OCI-LY7 (cell line): ENCODE measurements at regions not wholly inside any gene's neighbourhood (a gene's known extent, or its start where the extent isn't known, plus 50 kb on each side); places are given as distances from the start of the nearest gene placed in this dataset.

Source experiments
- BruUV-seq: library from RNA; stranded (reverse); fragments of 400-500 nt; replicated peaks from 2 replicates; lab custom pipeline; 2021; lab: Mats Ljungman, UMichigan
- CTCF ChIA-PET: fragments of 300-600 bp; sonication (Branson Sonifier 250); formaldehyde crosslinking; loops from one replicate; lab custom pipeline; 2022; ENCODE audit warnings: antibody characterized with exemption; ENCODE audit not compliant: unreplicated experiment; lab: Charles Lee
- POLR2A ChIA-PET: fragments of 300-600 bp; sonication (Branson Sonifier 250); formaldehyde crosslinking; loops from one replicate; lab custom pipeline; 2022; ENCODE audit warnings: antibody characterized with exemption; lab: Charles Lee
- DNase-seq: peaks from one replicate; pipeline ENCODE4 v3.0.0-alpha.2; 2015; ENCODE audit warnings: low spot score
- H2AFZ ChIP-seq: fragments of 200-600 bp; sonication (generic), shearing (Covaris generic); 2 replicates; pipeline ENCODE4 v1.6.1; 2014; ENCODE audit warnings: mild to moderate bottlenecking, antibody characterized with exemption, low read length, moderate library complexity
- H3K27ac ChIP-seq: fragments of 200-600 bp; sonication (generic); 2 replicates; pipeline ENCODE4 v1.5.1; 2014; ENCODE audit warnings: mixed run types, low read depth, mild to moderate bottlenecking, moderate library complexity, low read length, inconsistent platforms; ENCODE audit not compliant: poor library complexity, severe bottlenecking
- H3K36me3 ChIP-seq: fragments of 200-600 bp; sonication (generic); 2 replicates; pipeline ENCODE4 v1.6.1; 2014; ENCODE audit warnings: mild to moderate bottlenecking, antibody characterized with exemption, low read length, moderate library complexity, mixed read lengths; ENCODE audit not compliant: insufficient read depth
- H3K4me1 ChIP-seq: fragments of 200-600 bp; sonication (generic); 2 replicates; pipeline ENCODE4 v1.5.1; 2014; ENCODE audit warnings: mild to moderate bottlenecking, low read length; ENCODE audit not compliant: insufficient read depth, poor library complexity, severe bottlenecking
- H3K4me2 ChIP-seq: fragments of 200-600 bp; sonication (generic); 2 replicates; pipeline ENCODE4 v1.6.1; 2014; ENCODE audit warnings: mild to moderate bottlenecking, low read length
- H3K4me3 ChIP-seq: fragments of 200-600 bp; sonication (generic); 2 replicates; pipeline ENCODE4 v1.5.1; 2014; ENCODE audit warnings: mild to moderate bottlenecking, low read depth, low read length; ENCODE audit not compliant: poor library complexity, severe bottlenecking
- H3K79me2 ChIP-seq: fragments of 200-600 bp; sonication (generic); 2 replicates; pipeline ENCODE4 v1.6.1; 2016; ENCODE audit warnings: low read depth, mild to moderate bottlenecking, low read length, moderate library complexity, mixed read lengths; ENCODE audit not compliant: insufficient read depth
- H3K9me2 ChIP-seq: fragments of 200-600 bp; sonication (generic); 2 replicates; pipeline ENCODE4 v1.6.1; 2016; ENCODE audit warnings: mild to moderate bottlenecking, low read length, mixed read lengths; ENCODE audit not compliant: insufficient read depth
- H3K9me3 ChIP-seq: fragments of 200-600 bp; sonication (generic); 2 replicates; pipeline ENCODE4 v1.6.1; 2014; ENCODE audit warnings: mild to moderate bottlenecking, mixed run types, low read length, mixed read lengths
- H4K20me1 ChIP-seq: fragments of 200-600 bp; sonication (generic); 2 replicates; pipeline ENCODE4 v1.6.1; 2014; ENCODE audit warnings: mild to moderate bottlenecking, antibody characterized with exemption, low read length, moderate library complexity, mixed read lengths; ENCODE audit not compliant: insufficient read depth
- EZH2phosphoT487 ChIP-seq: fragments of 200-600 bp; sonication (generic); IDR thresholded peaks from 2 replicates; pipeline ENCODE4 v1.6.1; 2018; ENCODE audit warnings: low read depth, borderline replicate concordance, mild to moderate bottlenecking, mixed run types, antibody characterized with exemption, low read length, moderate library complexity, mixed read lengths
- intact Hi-C: fragments of 100-400 bp; cut with micrococcal nuclease; formaldehyde crosslinking; loops from one replicate; pipeline ENCODE4 v1.10.0; 2022; ENCODE audit not compliant: unreplicated experiment
- TF ChIP-seq, protein P1 (sequence below): fragments of 200-600 bp; sonication (generic); conservative IDR thresholded peaks from 2 replicates; pipeline ENCODE4 v1.5.1; 2014; ENCODE audit warnings: mild to moderate bottlenecking, antibody characterized with exemption, low read length, moderate library complexity, mixed read lengths

- Histone ChIP-seq H2AFZ (no peak overlapping the region), H3K9me2 (no peaks in the 10 kb centered on the region), H3K36me3 (no peaks in the 10 kb centered on the region), H3K27ac (no peak overlapping the region), H3K4me2 (no peak overlapping the region), H3K4me1 (no peaks in the 10 kb centered on the region), H3K79me2 (no peaks in the 10 kb centered on the region), H3K9me3 (no peaks in the 10 kb centered on the region), H3K4me3 (no peak overlapping the region), H4K20me1 (no peaks in the 10 kb centered on the region)
- TF ChIP-seq, protein P1, sequence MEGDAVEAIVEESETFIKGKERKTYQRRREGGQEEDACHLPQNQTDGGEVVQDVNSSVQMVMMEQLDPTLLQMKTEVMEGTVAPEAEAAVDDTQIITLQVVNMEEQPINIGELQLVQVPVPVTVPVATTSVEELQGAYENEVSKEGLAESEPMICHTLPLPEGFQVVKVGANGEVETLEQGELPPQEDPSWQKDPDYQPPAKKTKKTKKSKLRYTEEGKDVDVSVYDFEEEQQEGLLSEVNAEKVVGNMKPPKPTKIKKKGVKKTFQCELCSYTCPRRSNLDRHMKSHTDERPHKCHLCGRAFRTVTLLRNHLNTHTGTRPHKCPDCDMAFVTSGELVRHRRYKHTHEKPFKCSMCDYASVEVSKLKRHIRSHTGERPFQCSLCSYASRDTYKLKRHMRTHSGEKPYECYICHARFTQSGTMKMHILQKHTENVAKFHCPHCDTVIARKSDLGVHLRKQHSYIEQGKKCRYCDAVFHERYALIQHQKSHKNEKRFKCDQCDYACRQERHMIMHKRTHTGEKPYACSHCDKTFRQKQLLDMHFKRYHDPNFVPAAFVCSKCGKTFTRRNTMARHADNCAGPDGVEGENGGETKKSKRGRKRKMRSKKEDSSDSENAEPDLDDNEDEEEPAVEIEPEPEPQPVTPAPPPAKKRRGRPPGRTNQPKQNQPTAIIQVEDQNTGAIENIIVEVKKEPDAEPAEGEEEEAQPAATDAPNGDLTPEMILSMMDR, result no peak
- TF ChIP-seq EZH2phosphoT487, result no peak
- ChIA-PET CTCF (no interaction called here), POLR2A (no interaction called here)
- intact Hi-C loops, result no loop called here
- DNase-seq, result no peak
- no TSS peak for BruUV-seq
Measured at GRCh38 chr4:165726831-165727230, 146.2 kb upstream of the TLL1 start.

- no peak for DNase-seq
- intact Hi-C loops, result no loop called here
- Histone ChIP-seq H3K4me2 (no peak overlapping the region), H3K4me1 (no peaks in the 10 kb centered on the region), H3K4me3 (no peak overlapping the region), H3K27ac (no peak overlapping the region), H3K79me2 (no peaks in the 10 kb centered on the region), H3K9me2 (no peaks in the 10 kb centered on the region), H2AFZ (no peak overlapping the region), H4K20me1 (no peaks in the 10 kb centered on the region), H3K9me3 (no peaks in the 10 kb centered on the region), H3K36me3 (no peaks in the 10 kb centered on the region)
- ChIA-PET CTCF (no interaction called here), POLR2A (interaction anchor here (0.6 to 0.9 kb wide), 2 partner anchors 8 to 9 kb away, joined by 3 read pairs; no protein-coding TSS in a partner anchor)
- no TSS peak for BruUV-seq
- no peak for TF ChIP-seq EZH2phosphoT487
- TF ChIP-seq, protein P1, result no peak
Measured at GRCh38 chr4:165737309-165737972, 135.6 kb upstream of the TLL1 start.

- H2AFZ ChIP-seq, result no peak overlapping the region
- H4K20me1 ChIP-seq, result no peaks in the 10 kb centered on the region
- DNase-seq, result no peak
- no peak overlapping the region for H3K27ac ChIP-seq
- no peaks in the 10 kb centered on the region for H3K9me2 ChIP-seq
- TF ChIP-seq, protein P1, result no peak
- TF ChIP-seq EZH2phosphoT487, result no peak
- ChIA-PET POLR2A (no interaction called here), CTCF (no interaction called here)
- intact Hi-C loops, result no loop called here
- H3K79me2 ChIP-seq, result no peaks in the 10 kb centered on the region
- H3K9me3 ChIP-seq, result no peaks in the 10 kb centered on the region
- H3K4me1 ChIP-seq, result no peaks in the 10 kb centered on the region
- H3K4me3 ChIP-seq, result no peak overlapping the region
- no peak overlapping the region for H3K4me2 ChIP-seq
- no TSS peak for BruUV-seq
- no peaks in the 10 kb centered on the region for H3K36me3 ChIP-seq
Measured at GRCh38 chr4:165738571-165738970, 134.5 kb upstream of the TLL1 start.
